HG03280 (cell line): ENCODE measurements at regions not wholly inside any gene's neighbourhood (a gene's known extent, or its start where the extent isn't known, plus 50 kb on each side); places are given as distances from the start of the nearest gene placed in this dataset.

Source experiments
- ATAC-seq: cut with Tn5 transposase; IDR thresholded peaks from one replicate; pipeline ENCODE4 v1.9.1; 2021; ENCODE audit warnings: mild to moderate bottlenecking, moderate library complexity; ENCODE audit not compliant: unreplicated experiment

- ATAC-seq = no peak
These were observed 576.5 kb upstream of the PLXNA2 start for GRCh38 chr1:208820580-208821212.

GRCh38 chr1:208821939-208822338, 577.8 kb upstream of the PLXNA2 start:
- no peak for ATAC-seq

- no peak for ATAC-seq
These were observed 581.1 kb upstream of the PLXNA2 start for GRCh38 chr1:208825300-208825699.

GRCh38 chr1:208829595-208829994, 585.4 kb upstream of the PLXNA2 start:
- no peak for ATAC-seq

- no peak for ATAC-seq
These were observed 590.4 kb upstream of the PLXNA2 start for GRCh38 chr1:208834381-208835096.

GRCh38 chr1:208835097-208835463, 590.9 kb upstream of the PLXNA2 start:
- no peak for ATAC-seq

- ATAC-seq = no peak
These were observed 591.6 kb upstream of the PLXNA2 start for GRCh38 chr1:208835781-208836180.

- no peak for ATAC-seq
These were observed 593.1 kb upstream of the PLXNA2 start for GRCh38 chr1:208837242-208837641.

GRCh38 chr1:208841436-208841835, 597.3 kb upstream of the PLXNA2 start:
- no peak for ATAC-seq

GRCh38 chr1:208842451-208842850, 598.3 kb upstream of the PLXNA2 start:
- ATAC-seq = no peak

GRCh38 chr1:208844158-208844557, 600.0 kb upstream of the PLXNA2 start:
- no peak for ATAC-seq

GRCh38 chr1:208848854-208849253, 604.7 kb upstream of the PLXNA2 start:
- no peak for ATAC-seq

GRCh38 chr1:208850442-208850841, 606.3 kb upstream of the PLXNA2 start:
- ATAC-seq = no peak

GRCh38 chr1:208851366-208851765, 607.2 kb upstream of the PLXNA2 start:
- ATAC-seq = no peak

GRCh38 chr1:208852911-208853310, 608.7 kb upstream of the PLXNA2 start:
- no peak for ATAC-seq

GRCh38 chr1:208855403-208855802, 611.2 kb upstream of the PLXNA2 start:
- ATAC-seq = peak; percentile 71

GRCh38 chr1:208857465-208857864, 613.3 kb upstream of the PLXNA2 start:
- ATAC-seq = no peak

- ATAC-seq = no peak
These were observed 614.6 kb upstream of the PLXNA2 start for GRCh38 chr1:208858738-208859137.

- ATAC-seq = no peak
These were observed 620.3 kb upstream of the PLXNA2 start for GRCh38 chr1:208864366-208864965.

GRCh38 chr1:208866386-208866955, 622.3 kb upstream of the PLXNA2 start:
- no peak for ATAC-seq

GRCh38 chr1:208868554-208868953, 624.4 kb upstream of the PLXNA2 start:
- no peak for ATAC-seq

GRCh38 chr1:208874915-208875314, 630.7 kb upstream of the PLXNA2 start:
- no peak for ATAC-seq
